Common myeloid progenitor, CD34-positive (primary cell): ENCODE measurements at regions not wholly inside any gene's neighbourhood (a gene's known extent, or its start where the extent isn't known, plus 50 kb on each side); places are given as distances from the start of the nearest gene placed in this dataset.

Source experiments
- CTCF ChIA-PET: fragments of 350-600 bp; sonication (Branson Sonifier 250); formaldehyde crosslinking; loops from one replicate; lab custom pipeline; 2021; ENCODE audit warnings: antibody characterized with exemption; lab: Charles Lee
- POLR2A ChIA-PET: fragments of 350-600 bp; sonication (Branson Sonifier 250); formaldehyde crosslinking; loops from one replicate; lab custom pipeline; 2021; ENCODE audit warnings: antibody characterized with exemption; lab: Charles Lee
- DNase-seq, 3 donors: peaks; one replicate each; pipeline versions ENCODE4 v3.0.0 to v3.0.0-alpha.2; 2013
- H3K27ac ChIP-seq, 2 experiments: 1 replicate in 1 of 2; 2 replicates in 1 of 2; pipeline ENCODE4 v1.7.0; 2013; ENCODE audit warnings: inconsistent platforms in 2 of 2, low read length in 2 of 2, mild to moderate bottlenecking in 2 of 2, low read depth in 1 of 2, moderate library complexity in 1 of 2; ENCODE audit not compliant: severe bottlenecking in 2 of 2, insufficient read depth in 1 of 2, poor library complexity in 1 of 2
- H3K27me3 ChIP-seq, 5 experiments: replicated peaks in 2 of 5; 1 replicate in 3 of 5; 2 replicates in 2 of 5; pipeline versions ENCODE4 v1.6.1 to v1.7.0; 2013; ENCODE audit warnings: low read length in 4 of 5, mild to moderate bottlenecking in 2 of 5, moderate library complexity in 2 of 5, inconsistent platforms in 1 of 5; ENCODE audit not compliant: insufficient read depth in 5 of 5, control insufficient read depth in 4 of 5
- H3K36me3 ChIP-seq, 4 experiments: 1 replicate in 2 of 4; 2 replicates in 2 of 4; pipeline versions ENCODE4 v1.6.1 to v1.7.0; 2013; ENCODE audit warnings: low read length in 3 of 4, control low read depth in 1 of 4, mild to moderate bottlenecking in 1 of 4; ENCODE audit not compliant: control insufficient read depth in 4 of 4, insufficient read depth in 4 of 4
- H3K4me1 ChIP-seq, 4 experiments: 1 replicate in 3 of 4; 2 replicates in 1 of 4; pipeline versions ENCODE4 v1.6.1 to v1.7.1; 2013; ENCODE audit warnings: low read length in 3 of 4, mild to moderate bottlenecking in 3 of 4, control low read depth in 1 of 4, inconsistent platforms in 1 of 4, moderate library complexity in 1 of 4; ENCODE audit not compliant: control insufficient read depth in 4 of 4, insufficient read depth in 4 of 4; ENCODE audit errors: control extremely low read depth in 1 of 4
- H3K4me3 ChIP-seq, 7 experiments: 1 replicate in 4 of 7; 2 replicates in 3 of 7; pipeline versions ENCODE4 v1.5.1 to v1.7.0; 2013; ENCODE audit warnings: mild to moderate bottlenecking in 7 of 7, low read length in 6 of 7, moderate library complexity in 6 of 7, inconsistent platforms in 2 of 7, low read depth in 2 of 7, control low read depth in 1 of 7; ENCODE audit not compliant: insufficient read depth in 4 of 7, control insufficient read depth in 1 of 7; ENCODE audit errors: extremely low read depth in 1 of 7
- H3K9me3 ChIP-seq, 5 experiments: 1 replicate in 4 of 5; 2 replicates in 1 of 5; pipeline versions ENCODE4 v1.6.1 to v1.7.1; 2013; ENCODE audit warnings: low read length in 4 of 5, mild to moderate bottlenecking in 2 of 5, inconsistent platforms in 1 of 5, low read depth in 1 of 5, moderate library complexity in 1 of 5; ENCODE audit not compliant: control insufficient read depth in 4 of 5, insufficient read depth in 2 of 5; ENCODE audit errors: control extremely low read depth in 1 of 5
- WGBS: methylation state at CpG from one replicate; pipeline ENCODE4 v1.1.5; 2013; ENCODE audit not compliant: insufficient coverage; 5-methylcytosine and 5-hydroxymethylcytosine counted together

DNA sequence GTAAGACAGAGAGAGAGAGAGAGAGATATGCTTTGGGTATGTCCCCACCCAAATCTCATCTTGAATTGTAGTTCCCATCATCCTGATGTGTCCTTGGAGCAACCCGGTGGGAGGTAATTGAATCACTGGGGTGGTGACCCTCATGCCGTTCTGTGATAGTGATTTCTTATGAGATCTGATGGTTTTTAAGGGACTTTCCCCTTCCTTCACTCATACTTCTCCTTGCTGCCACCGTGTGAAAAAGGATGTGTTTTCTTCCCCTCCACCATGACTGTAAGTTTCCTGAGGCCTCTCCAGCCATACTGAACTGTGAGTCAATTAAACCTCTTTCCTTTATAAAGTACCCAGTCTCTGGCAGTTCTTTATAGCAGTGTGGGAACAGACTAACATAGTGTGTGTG is 60.3 kb downstream of the EOMES start:
- whole genome bisulfite sequencing = no CpG with 5 or more reads among the region's 3 CpGs
- ChIA-PET POLR2A (no interaction called here), CTCF (interaction anchor here (1.5 kb wide), 1 partner anchor 19 kb away, joined by 4 read pairs; no protein-coding TSS in a partner anchor)
- Histone ChIP-seq H3K4me1 (peaks cover 4 to 8% (median 8%) of the 10 kb centered on the region in 4 experiments), H3K4me3 (no peak overlapping the region), H3K27me3 (no peaks in the 10 kb centered on the region), H3K27ac (no peak overlapping the region), H3K36me3 (no peaks in the 10 kb centered on the region), H3K9me3 (peaks cover 0 to under 1% (median 0%) of the 10 kb centered on the region in 5 experiments)
- peak in 2 of 3 donors; percentile 22 to 37 for DNase-seq

DNA sequence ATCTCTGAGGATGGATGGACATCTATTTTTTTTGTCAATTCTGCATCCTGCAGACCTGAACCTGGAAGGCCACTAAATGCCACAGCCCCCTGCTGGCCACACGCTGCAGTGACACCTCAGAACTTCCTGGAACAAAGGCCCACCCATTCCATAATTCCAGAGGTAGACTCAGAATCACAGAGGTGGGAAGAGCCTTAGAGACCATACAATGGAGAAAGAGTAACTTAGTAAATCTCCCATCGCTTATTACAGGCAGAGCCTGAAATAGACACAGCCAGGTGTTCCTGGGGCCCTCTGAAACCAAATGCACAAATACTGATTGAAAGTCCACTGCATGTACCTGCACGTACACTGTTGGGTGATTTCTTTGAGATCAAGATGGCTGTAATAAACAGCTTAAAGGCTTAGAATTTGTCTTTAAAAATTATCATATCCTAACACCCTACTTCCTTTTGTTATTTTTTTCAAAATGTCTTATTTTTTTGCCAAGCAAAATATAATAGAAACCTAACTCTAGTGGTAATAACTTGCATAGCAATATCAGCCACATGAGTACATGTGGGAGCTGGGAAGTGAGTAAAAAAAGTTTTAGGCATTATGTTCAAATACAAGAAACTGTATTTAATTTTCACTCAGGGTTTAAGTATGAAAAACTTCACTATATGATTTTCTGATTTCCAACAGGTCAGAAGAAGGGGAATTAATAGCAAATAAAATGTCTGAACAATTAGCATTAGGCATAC is 62.7 kb downstream of the EOMES start:
- DNase-seq = peak; percentile 38 to 58 (median 56)
- no peaks in the 10 kb centered on the region for H3K36me3 ChIP-seq
- POLR2A ChIA-PET = no interaction called here
- no peaks in the 10 kb centered on the region for H3K27me3 ChIP-seq
- H3K27ac ChIP-seq = no peak overlapping the region
- H3K4me3 ChIP-seq = no peak overlapping the region
- no peaks in the 10 kb centered on the region for H3K4me1 ChIP-seq
- peaks cover 0 to 1% (median 0%) of the 10 kb centered on the region in 5 experiments for H3K9me3 ChIP-seq
- CTCF ChIA-PET = interaction anchor here (0.6 to 1.7 kb wide), 10 partner anchors 8 to 192 kb away, joined by 3 to 5 read pairs (median 4); no protein-coding TSS in a partner anchor
- WGBS = 50% methylated on average over 2 of the region's 3 CpGs

DNA sequence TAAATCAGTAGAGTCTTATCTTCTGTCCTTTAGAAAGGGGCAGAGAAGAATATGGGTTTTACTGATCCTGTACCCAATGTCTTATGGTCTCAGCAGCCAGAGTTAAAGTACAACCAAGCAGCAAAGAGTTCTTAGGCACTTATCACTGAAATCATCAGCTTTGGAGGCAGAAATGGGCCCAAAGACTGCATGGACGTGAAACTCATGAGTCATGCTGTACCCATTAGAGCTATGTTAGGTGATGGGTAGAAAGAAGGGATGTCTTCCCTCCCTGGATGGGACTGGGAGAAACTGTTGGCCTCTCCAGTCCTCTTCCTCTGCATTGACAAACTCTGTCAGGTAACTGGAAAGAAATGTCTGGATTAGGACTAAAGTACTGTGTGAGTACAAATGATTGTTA is 63.4 kb downstream of the EOMES start:
- ChIA-PET CTCF (interaction anchor here (0.6 to 2.0 kb wide), 11 partner anchors 8 to 350 kb away, joined by 3 to 6 read pairs (median 4); no protein-coding TSS in a partner anchor), POLR2A (no interaction called here)
- Histone ChIP-seq H3K36me3 (no peaks in the 10 kb centered on the region), H3K9me3 (peaks cover 0 to 1% (median 0%) of the 10 kb centered on the region in 5 experiments), H3K4me3 (no peak overlapping the region), H3K4me1 (no peaks in the 10 kb centered on the region), H3K27me3 (no peaks in the 10 kb centered on the region), H3K27ac (no peak overlapping the region)
- no peak for DNase-seq
- WGBS = 83% methylated on average over 1 of the region's 1 CpG

DNA sequence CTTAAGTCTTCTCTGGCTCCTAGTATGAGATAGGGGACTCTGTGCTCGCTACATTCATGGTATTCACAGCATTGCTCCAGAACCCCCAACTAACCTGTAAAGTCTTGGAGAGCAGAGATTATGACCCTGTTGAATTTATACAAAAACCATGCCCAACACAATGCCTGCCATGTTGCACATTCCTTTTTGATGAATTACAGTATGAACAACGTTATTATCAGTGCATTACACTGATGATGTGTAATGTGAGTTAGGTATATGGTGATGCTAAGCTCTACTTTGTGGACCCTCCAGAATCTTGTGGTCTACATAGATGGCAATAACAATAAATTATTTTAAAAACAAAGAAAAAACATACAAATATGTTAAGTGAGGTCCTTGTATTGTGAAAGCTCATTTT is 64.3 kb downstream of the EOMES start:
- ChIA-PET CTCF (interaction anchor here (1.0 to 2.0 kb wide), 9 partner anchors 8 to 349 kb away, joined by 3 to 6 read pairs (median 4); no protein-coding TSS in a partner anchor), POLR2A (no interaction called here)
- no peak for DNase-seq

DNA sequence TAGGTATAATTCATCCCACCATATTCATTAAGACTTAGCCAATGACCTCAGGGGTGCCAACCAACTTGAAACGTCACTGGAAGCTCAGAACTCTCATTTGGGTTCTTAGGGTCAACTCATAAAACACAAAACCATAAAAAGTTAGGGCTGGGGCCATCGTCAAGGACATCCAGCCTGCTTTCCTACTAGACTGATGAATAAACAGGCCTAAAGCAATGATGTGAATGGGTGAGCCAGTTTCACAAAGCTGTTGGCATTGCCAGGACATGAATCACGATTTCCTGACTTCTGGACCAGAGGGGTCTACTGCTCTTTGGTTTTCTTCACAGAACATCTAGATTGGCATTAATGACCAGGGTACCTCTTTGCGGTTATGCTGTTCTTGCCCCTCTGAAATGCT is 64.7 kb downstream of the EOMES start:
- DNase-seq = no peak
- Histone ChIP-seq H3K36me3 (no peaks in the 10 kb centered on the region), H3K4me3 (no peak overlapping the region), H3K4me1 (no peaks in the 10 kb centered on the region), H3K27ac (no peak overlapping the region), H3K27me3 (no peaks in the 10 kb centered on the region), H3K9me3 (peaks cover 0 to 1% (median 0%) of the 10 kb centered on the region in 5 experiments)
- WGBS = 84% methylated on average over 3 of the region's 4 CpGs
- ChIA-PET POLR2A (no interaction called here), CTCF (interaction anchor here (0.8 to 2.0 kb wide), 8 partner anchors 9 to 349 kb away, joined by 3 to 6 read pairs (median 3); no protein-coding TSS in a partner anchor)

More for the DNA sequence above, 64.3 kb downstream of the EOMES start:
- Histone ChIP-seq H3K27me3 (no peaks in the 10 kb centered on the region), H3K4me3 (no peak overlapping the region), H3K27ac (no peak overlapping the region), H3K4me1 (no peaks in the 10 kb centered on the region), H3K9me3 (peaks cover 0 to 1% (median 0%) of the 10 kb centered on the region in 5 experiments), H3K36me3 (no peaks in the 10 kb centered on the region)
- WGBS = 100% methylated on average over 1 of the region's 2 CpGs

DNA sequence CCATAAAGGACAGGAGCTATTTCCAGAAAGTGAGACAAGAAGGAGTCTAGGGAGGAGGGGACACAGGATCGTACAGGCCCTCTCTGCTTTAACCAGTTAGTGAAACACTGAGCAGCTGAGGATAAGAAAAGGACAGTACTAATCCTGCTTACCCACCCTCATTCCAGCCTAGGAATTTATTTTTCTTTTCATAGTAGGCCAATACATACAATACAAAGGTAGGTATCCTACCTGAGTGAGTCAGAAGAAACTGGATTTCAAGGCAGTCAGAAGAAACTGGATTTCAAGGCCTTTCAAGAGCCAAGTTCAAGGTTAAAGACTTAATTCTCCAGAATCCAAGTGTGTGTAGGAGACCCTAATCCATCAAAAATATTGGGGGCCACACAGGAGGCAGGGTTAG is 65.3 kb downstream of the EOMES start:
- Histone ChIP-seq H3K27ac (no peak overlapping the region), H3K36me3 (no peaks in the 10 kb centered on the region), H3K4me1 (no peaks in the 10 kb centered on the region), H3K4me3 (no peak overlapping the region), H3K27me3 (no peaks in the 10 kb centered on the region), H3K9me3 (peaks cover 0 to 1% (median 0%) of the 10 kb centered on the region in 5 experiments)
- 100% methylated on average over 1 of the region's 1 CpG for WGBS
- ChIA-PET POLR2A (interaction anchor here (0.6 kb wide), 1 partner anchor 25 kb away, joined by 4 read pairs; no protein-coding TSS in a partner anchor), CTCF (interaction anchor here (0.8 to 2.0 kb wide), 5 partner anchors 10 to 346 kb away, joined by 3 to 6 read pairs (median 3); no protein-coding TSS in a partner anchor)
- no peak for DNase-seq

DNA sequence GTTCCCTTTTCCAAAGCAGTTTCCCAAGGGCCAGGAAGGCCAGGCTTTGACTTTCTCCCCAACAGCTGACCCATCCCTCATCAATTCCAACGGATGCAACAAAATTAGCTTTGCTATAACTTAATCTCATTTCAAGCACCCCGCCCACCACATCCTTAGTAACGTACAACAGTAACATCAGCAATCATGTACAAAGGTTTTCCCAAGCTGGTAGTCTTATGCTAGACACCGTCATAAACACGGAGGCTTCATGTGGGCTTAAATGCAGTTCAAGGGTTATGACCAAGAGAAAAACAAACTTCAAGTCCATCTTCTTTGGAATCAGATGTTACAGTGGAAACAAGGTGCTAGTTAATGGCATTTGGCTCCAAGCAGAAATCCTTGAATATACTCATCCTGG is 66.6 kb downstream of the EOMES start:
- Histone ChIP-seq H3K4me3 (no peak overlapping the region), H3K27me3 (no peaks in the 10 kb centered on the region), H3K27ac (no peak overlapping the region), H3K9me3 (peaks cover 0 to 1% (median 0%) of the 10 kb centered on the region in 5 experiments), H3K36me3 (no peaks in the 10 kb centered on the region), H3K4me1 (no peaks in the 10 kb centered on the region)
- ChIA-PET CTCF (interaction anchor here (1.3 kb wide), 1 partner anchor 345 kb away, joined by 3 read pairs; no protein-coding TSS in a partner anchor), POLR2A (no interaction called here)
- 100% methylated on average over 3 of the region's 5 CpGs for WGBS
- no peak for DNase-seq
